GM23338 (cell line): ENCODE measurements at regions not wholly inside any gene's neighbourhood (a gene's known extent, or its start where the extent isn't known, plus 50 kb on each side); places are given as distances from the start of the nearest gene placed in this dataset.

Experiments used
- ATAC-seq: fragments of 200-7000 bp; cut with Tn5 transposase; 3 replicates; pipeline ENCODE4 v1.9.1; 2020
- DNase-seq: peaks from one replicate; pipeline ENCODE4 v3.0.0-alpha.2; 2015; ENCODE audit warnings: low spot score
- H2AFZ ChIP-seq: fragments of 200-600 bp; sonication (generic); 2 replicates; pipeline ENCODE4 v1.8.0; 2016; ENCODE audit warnings: antibody characterized with exemption, mild to moderate bottlenecking, moderate library complexity
- H3F3A ChIP-seq: fragments of 200-600 bp; sonication (generic); replicated peaks from 2 replicates; pipeline ENCODE4 v1.8.0; 2017; ENCODE audit warnings: antibody characterized with exemption, mixed run types, low read depth
- H3K27ac ChIP-seq: fragments of 200-600 bp; sonication (generic); 2 replicates; pipeline ENCODE4 v1.6.1; 2016; ENCODE audit warnings: low read depth
- H3K27me3 ChIP-seq: fragments of 200-600 bp; sonication (generic); 2 replicates; pipeline ENCODE4 v1.8.0; 2016; ENCODE audit warnings: mild to moderate bottlenecking, mixed run types, moderate library complexity; ENCODE audit not compliant: insufficient read depth
- H3K36me3 ChIP-seq: fragments of 200-600 bp; sonication (generic); 2 replicates; pipeline ENCODE4 v1.8.0; 2016; ENCODE audit warnings: mild to moderate bottlenecking; ENCODE audit not compliant: insufficient read depth
- H3K4me1 ChIP-seq: fragments of 200-600 bp; sonication (generic); 2 replicates; pipeline ENCODE4 v1.8.0; 2016; ENCODE audit warnings: mild to moderate bottlenecking, moderate library complexity; ENCODE audit not compliant: insufficient read depth
- H3K4me2 ChIP-seq: fragments of 200-600 bp; sonication (generic); 2 replicates; pipeline ENCODE4 v1.7.1; 2017; ENCODE audit warnings: mixed run types
- H3K4me3 ChIP-seq: fragments of 200-600 bp; sonication (generic); 2 replicates; pipeline ENCODE4 v1.6.1; 2016; ENCODE audit warnings: mixed run types
- H3K79me2 ChIP-seq: fragments of 200-600 bp; sonication (generic); replicated peaks from 2 replicates; pipeline ENCODE4 v1.8.0; 2017; ENCODE audit warnings: mild to moderate bottlenecking; ENCODE audit not compliant: insufficient read depth
- H3K9me2 ChIP-seq: fragments of 200-600 bp; sonication (generic); 2 replicates; pipeline ENCODE4 v1.8.0; 2017; ENCODE audit not compliant: insufficient read depth
- H4K20me1 ChIP-seq: fragments of 200-600 bp; sonication (generic); replicated peaks from 2 replicates; pipeline ENCODE4 v1.8.0; 2017; ENCODE audit warnings: mild to moderate bottlenecking; ENCODE audit not compliant: insufficient read depth
- H3K27ac Mint-ChIP-seq: 2 replicates; pipeline ENCODE4 v1.8.0; 2020; ENCODE audit warnings: inconsistent platforms, mild to moderate bottlenecking, moderate library complexity, mixed read lengths
- H3K27me3 Mint-ChIP-seq: 3 replicates; pipeline ENCODE4 v1.8.0; 2022; ENCODE audit warnings: low read depth, mild to moderate bottlenecking, moderate library complexity, mixed read lengths, inconsistent platforms; ENCODE audit not compliant: insufficient read depth, poor library complexity
- H3K36me3 Mint-ChIP-seq: 3 replicates; pipeline ENCODE4 v1.8.0; 2021; ENCODE audit warnings: low read depth, mild to moderate bottlenecking, inconsistent platforms, moderate library complexity, mixed read lengths
- H3K4me1 Mint-ChIP-seq: 3 replicates; pipeline ENCODE4 v1.8.0; 2020; ENCODE audit warnings: mild to moderate bottlenecking, inconsistent platforms, mixed read lengths
- H3K4me3 Mint-ChIP-seq: 3 replicates; pipeline ENCODE4 v1.8.0; 2021; ENCODE audit warnings: moderate library complexity, mild to moderate bottlenecking, inconsistent platforms, mixed read lengths
- H3K9me3 Mint-ChIP-seq: 3 replicates; pipeline ENCODE4 v1.8.0; 2020; ENCODE audit warnings: moderate library complexity, mild to moderate bottlenecking, inconsistent platforms, mixed read lengths
- CREB1 ChIP-seq: fragments of 250-450 bp; sonication (Bioruptor Pico); IDR thresholded peaks from 2 replicates; pipeline ENCODE4 v1.5.0; 2020; ENCODE audit warnings: low read depth, mild to moderate bottlenecking, moderate library complexity
- EZH2 ChIP-seq: fragments of 200-600 bp; sonication (generic); IDR thresholded peaks from one replicate; pipeline ENCODE4 v1.8.0; 2017; ENCODE audit warnings: antibody characterized with exemption, mild to moderate bottlenecking, low read depth; ENCODE audit not compliant: unreplicated experiment
- EZH2phosphoT487 ChIP-seq: fragments of 200-600 bp; sonication (generic); IDR thresholded peaks from one replicate; pipeline ENCODE4 v1.8.1; 2018; ENCODE audit warnings: antibody characterized with exemption; ENCODE audit not compliant: unreplicated experiment
- NANOG ChIP-seq: IDR thresholded peaks from 2 replicates; pipeline ENCODE4 v1.6.1; 2016; ENCODE audit warnings: antibody characterized with exemption, borderline replicate concordance
- STAT1 ChIP-seq: IDR thresholded peaks from one replicate; pipeline ENCODE4 v1.6.1; 2016; ENCODE audit warnings: antibody characterized with exemption; ENCODE audit not compliant: unreplicated experiment
- ZNF114 ChIP-seq: fragments of 250-450 bp; sonication (Bioruptor Pico); IDR thresholded peaks from 2 replicates; pipeline ENCODE4 v1.5.0; 2020; ENCODE audit warnings: mild to moderate bottlenecking, moderate library complexity
- ZNF331 ChIP-seq: fragments of 250-450 bp; sonication (Bioruptor Pico); IDR thresholded peaks from 2 replicates; pipeline ENCODE4 v1.5.0; 2020; ENCODE audit warnings: low read depth, mild to moderate bottlenecking, moderate library complexity
- TF ChIP-seq, protein P1 (sequence below): IDR thresholded peaks from one replicate; pipeline ENCODE4 v1.6.1; 2018; ENCODE audit warnings: antibody characterized with exemption; ENCODE audit not compliant: unreplicated experiment
- TF ChIP-seq, protein P2 (sequence below): IDR thresholded peaks from 2 replicates; pipeline ENCODE4 v1.6.1; 2016; ENCODE audit warnings: antibody characterized with exemption
- TF ChIP-seq, protein P3 (sequence below), 2 experiments: fragments of 200-600 bp in 1 of 2; sonication (generic) in 1 of 2; conservative IDR thresholded peaks; 2 replicates each; pipeline versions ENCODE4 v1.5.1 to v1.6.1; 2016 to 2017; ENCODE audit warnings: antibody characterized with exemption in 2 of 2, low read depth in 2 of 2, mild to moderate bottlenecking in 2 of 2, moderate library complexity in 1 of 2

DNA sequence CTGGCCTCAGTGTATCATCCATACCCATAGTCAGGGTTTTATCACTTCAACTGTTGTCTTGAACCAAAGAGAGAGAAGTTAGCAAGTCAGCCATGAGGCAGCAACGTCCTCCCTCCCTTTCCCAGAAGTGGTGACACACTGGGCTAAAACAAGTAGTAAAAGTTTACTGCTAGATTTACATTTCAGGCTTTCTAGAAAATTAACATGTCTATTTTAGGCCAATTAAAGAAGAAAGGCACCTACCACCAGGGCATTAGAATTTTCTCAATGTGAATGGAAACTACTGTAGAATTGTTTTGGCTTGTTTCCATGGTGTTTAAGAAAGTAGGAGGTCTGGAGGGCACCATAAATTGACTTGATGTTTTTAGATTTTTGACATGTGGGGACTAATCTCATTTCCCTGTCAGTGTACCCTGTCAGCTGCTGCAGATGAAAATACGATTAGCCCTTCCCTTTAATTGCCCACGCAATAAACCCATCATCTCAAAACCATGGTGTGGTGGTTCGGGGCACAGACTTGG is 121.8 kb upstream of the ELL2 start:
- H3K36me3 ChIP-seq: no peaks in the 10 kb centered on the region
- no peaks in the 10 kb centered on the region for H3K27me3 ChIP-seq
- peaks cover 39% of the 10 kb centered on the region for H3K4me1 ChIP-seq
- no peak for TF ChIP-seq CREB1 (CRISPR knock-in tag)
- peak; percentile 91 for TF ChIP-seq NANOG
- no peak for TF ChIP-seq ZNF114 (CRISPR knock-in tag)
- H3K9me3 Mint-ChIP-seq: no peaks in the 10 kb centered on the region
- 0 out of 3 replicates have a peak overlapping the region, but pooled peaks have one; percentile 19 for H3K4me3 Mint-ChIP-seq
- no peak overlapping the region for H3K4me3 ChIP-seq
- ATAC-seq (peak; percentile 78), DNase-seq (peak; percentile 75)
- H3K79me2 ChIP-seq: no peaks in the 10 kb centered on the region
- no peaks in the 10 kb centered on the region for H4K20me1 ChIP-seq
- H3K9me2 ChIP-seq: no peaks in the 10 kb centered on the region
- H3F3A ChIP-seq: no peaks in the 10 kb centered on the region
- no peak overlapping the region for H2AFZ ChIP-seq
- H3K36me3 Mint-ChIP-seq: no peaks in the 10 kb centered on the region
- H3K27me3 Mint-ChIP-seq: peaks cover 8% of the 10 kb centered on the region
- H3K27ac ChIP-seq: peak overlapping the region; percentile 51
- H3K4me2 ChIP-seq: peak overlapping the region; percentile 8
- peaks cover 53% of the 10 kb centered on the region for H3K4me1 Mint-ChIP-seq
- H3K27ac Mint-ChIP-seq: peak overlapping the region; percentile 90

DNA sequence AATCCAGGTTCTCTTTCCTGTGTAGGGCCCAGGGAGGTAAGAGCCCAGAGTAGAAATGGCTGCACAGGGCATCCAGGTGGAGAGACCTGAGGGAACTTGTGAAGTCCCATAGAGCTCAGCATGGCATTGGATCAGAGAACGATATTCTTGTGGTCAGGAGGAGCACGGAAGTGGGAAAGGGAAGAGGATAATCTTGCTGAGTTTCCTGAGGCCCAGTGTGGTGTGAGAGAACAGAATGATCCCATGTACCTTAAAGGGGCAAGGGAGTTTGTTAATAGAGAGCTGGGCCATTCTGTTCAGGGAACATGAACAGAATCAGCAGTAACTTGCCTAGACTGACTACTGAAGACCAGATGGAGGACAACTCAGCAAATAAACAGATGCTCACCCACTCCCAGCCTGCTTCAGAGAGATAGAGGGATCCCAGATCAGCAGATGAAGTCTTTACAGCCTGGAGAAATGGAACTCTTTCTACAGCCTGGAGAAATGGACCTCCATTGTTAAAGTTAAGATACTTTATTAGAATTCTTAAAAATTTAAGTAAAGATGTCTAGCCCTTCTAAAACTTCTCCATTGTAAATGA is 119.7 kb upstream of the ELL2 start:
- DNase-seq (no peak), ATAC-seq (no peak)
- Mint-ChIP-seq H3K4me1 (peaks cover 45% of the 10 kb centered on the region), H3K27ac (no peak overlapping the region), H3K36me3 (no peaks in the 10 kb centered on the region), H3K27me3 (peaks cover 5% of the 10 kb centered on the region), H3K4me3 (no peak overlapping the region), H3K9me3 (no peaks in the 10 kb centered on the region)
- Histone ChIP-seq H3F3A (no peaks in the 10 kb centered on the region), H3K27me3 (no peaks in the 10 kb centered on the region), H2AFZ (no peak overlapping the region), H3K27ac (no peak overlapping the region), H3K79me2 (no peaks in the 10 kb centered on the region), H3K4me1 (peaks cover 29% of the 10 kb centered on the region), H3K4me2 (no peak overlapping the region), H3K9me2 (no peaks in the 10 kb centered on the region), H4K20me1 (no peaks in the 10 kb centered on the region), H3K4me3 (no peak overlapping the region), H3K36me3 (no peaks in the 10 kb centered on the region)
- TF ChIP-seq EZH2 (no peak), ZNF331 (no peak)

DNA sequence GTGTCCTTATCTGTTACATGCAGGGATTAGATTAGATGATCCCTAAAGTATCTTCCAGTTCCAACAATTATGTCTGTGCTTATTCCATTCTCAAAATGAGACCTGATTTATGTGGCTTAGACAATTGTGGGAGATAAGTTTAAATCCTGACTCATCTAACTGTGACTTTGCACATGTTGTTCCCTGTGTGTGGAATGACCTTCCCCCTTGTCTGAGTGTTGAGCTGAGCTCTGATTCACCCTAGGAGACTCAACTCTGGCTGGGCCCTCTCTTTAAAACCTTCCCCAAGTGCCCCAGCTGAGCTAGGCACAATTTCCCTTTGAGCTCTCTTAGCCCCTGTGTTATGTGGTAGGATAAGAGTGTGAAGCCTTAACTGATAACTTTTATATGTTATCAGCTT is 118.9 kb upstream of the ELL2 start:
- Histone ChIP-seq H3K27me3 (no peaks in the 10 kb centered on the region), H2AFZ (no peak overlapping the region), H3K4me3 (no peak overlapping the region), H4K20me1 (no peaks in the 10 kb centered on the region), H3K4me1 (peaks cover 28% of the 10 kb centered on the region), H3F3A (no peaks in the 10 kb centered on the region), H3K36me3 (no peaks in the 10 kb centered on the region; the same call in 1 of the 2 replicates), H3K27ac (no peak overlapping the region), H3K4me2 (no peak overlapping the region), H3K9me2 (no peaks in the 10 kb centered on the region), H3K79me2 (no peaks in the 10 kb centered on the region)
- peaks cover 5% of the 10 kb centered on the region for H3K27me3 Mint-ChIP-seq
- H3K4me3 Mint-ChIP-seq: no peak overlapping the region
- H3K9me3 Mint-ChIP-seq: no peaks in the 10 kb centered on the region
- TF ChIP-seq, protein P1, sequence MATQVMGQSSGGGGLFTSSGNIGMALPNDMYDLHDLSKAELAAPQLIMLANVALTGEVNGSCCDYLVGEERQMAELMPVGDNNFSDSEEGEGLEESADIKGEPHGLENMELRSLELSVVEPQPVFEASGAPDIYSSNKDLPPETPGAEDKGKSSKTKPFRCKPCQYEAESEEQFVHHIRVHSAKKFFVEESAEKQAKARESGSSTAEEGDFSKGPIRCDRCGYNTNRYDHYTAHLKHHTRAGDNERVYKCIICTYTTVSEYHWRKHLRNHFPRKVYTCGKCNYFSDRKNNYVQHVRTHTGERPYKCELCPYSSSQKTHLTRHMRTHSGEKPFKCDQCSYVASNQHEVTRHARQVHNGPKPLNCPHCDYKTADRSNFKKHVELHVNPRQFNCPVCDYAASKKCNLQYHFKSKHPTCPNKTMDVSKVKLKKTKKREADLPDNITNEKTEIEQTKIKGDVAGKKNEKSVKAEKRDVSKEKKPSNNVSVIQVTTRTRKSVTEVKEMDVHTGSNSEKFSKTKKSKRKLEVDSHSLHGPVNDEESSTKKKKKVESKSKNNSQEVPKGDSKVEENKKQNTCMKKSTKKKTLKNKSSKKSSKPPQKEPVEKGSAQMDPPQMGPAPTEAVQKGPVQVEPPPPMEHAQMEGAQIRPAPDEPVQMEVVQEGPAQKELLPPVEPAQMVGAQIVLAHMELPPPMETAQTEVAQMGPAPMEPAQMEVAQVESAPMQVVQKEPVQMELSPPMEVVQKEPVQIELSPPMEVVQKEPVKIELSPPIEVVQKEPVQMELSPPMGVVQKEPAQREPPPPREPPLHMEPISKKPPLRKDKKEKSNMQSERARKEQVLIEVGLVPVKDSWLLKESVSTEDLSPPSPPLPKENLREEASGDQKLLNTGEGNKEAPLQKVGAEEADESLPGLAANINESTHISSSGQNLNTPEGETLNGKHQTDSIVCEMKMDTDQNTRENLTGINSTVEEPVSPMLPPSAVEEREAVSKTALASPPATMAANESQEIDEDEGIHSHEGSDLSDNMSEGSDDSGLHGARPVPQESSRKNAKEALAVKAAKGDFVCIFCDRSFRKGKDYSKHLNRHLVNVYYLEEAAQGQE: no peak
- TF ChIP-seq EZH2: no peak
- TF ChIP-seq, protein P2, sequence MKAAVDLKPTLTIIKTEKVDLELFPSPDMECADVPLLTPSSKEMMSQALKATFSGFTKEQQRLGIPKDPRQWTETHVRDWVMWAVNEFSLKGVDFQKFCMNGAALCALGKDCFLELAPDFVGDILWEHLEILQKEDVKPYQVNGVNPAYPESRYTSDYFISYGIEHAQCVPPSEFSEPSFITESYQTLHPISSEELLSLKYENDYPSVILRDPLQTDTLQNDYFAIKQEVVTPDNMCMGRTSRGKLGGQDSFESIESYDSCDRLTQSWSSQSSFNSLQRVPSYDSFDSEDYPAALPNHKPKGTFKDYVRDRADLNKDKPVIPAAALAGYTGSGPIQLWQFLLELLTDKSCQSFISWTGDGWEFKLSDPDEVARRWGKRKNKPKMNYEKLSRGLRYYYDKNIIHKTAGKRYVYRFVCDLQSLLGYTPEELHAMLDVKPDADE: no peak
- no peak for TF ChIP-seq ZNF331
- TF ChIP-seq STAT1: no peak
- TF ChIP-seq, protein P3, sequence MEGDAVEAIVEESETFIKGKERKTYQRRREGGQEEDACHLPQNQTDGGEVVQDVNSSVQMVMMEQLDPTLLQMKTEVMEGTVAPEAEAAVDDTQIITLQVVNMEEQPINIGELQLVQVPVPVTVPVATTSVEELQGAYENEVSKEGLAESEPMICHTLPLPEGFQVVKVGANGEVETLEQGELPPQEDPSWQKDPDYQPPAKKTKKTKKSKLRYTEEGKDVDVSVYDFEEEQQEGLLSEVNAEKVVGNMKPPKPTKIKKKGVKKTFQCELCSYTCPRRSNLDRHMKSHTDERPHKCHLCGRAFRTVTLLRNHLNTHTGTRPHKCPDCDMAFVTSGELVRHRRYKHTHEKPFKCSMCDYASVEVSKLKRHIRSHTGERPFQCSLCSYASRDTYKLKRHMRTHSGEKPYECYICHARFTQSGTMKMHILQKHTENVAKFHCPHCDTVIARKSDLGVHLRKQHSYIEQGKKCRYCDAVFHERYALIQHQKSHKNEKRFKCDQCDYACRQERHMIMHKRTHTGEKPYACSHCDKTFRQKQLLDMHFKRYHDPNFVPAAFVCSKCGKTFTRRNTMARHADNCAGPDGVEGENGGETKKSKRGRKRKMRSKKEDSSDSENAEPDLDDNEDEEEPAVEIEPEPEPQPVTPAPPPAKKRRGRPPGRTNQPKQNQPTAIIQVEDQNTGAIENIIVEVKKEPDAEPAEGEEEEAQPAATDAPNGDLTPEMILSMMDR (conservative IDR thresholded peaks at IDR 0.05; ENCODE audit: low read depth in 2 of 2): no peak
- TF ChIP-seq EZH2phosphoT487: no peak
- no peaks in the 10 kb centered on the region for H3K36me3 Mint-ChIP-seq
- peaks cover 42% of the 10 kb centered on the region for H3K4me1 Mint-ChIP-seq
- no peak overlapping the region for H3K27ac Mint-ChIP-seq
- ATAC-seq (no peak), DNase-seq (no peak)
